ENCODE measurements at regions not wholly inside any gene's neighbourhood (a gene's known extent, or its start where the extent isn't known, plus 50 kb on each side); places are given as distances from the start of the nearest gene placed in this dataset.

DNA sequence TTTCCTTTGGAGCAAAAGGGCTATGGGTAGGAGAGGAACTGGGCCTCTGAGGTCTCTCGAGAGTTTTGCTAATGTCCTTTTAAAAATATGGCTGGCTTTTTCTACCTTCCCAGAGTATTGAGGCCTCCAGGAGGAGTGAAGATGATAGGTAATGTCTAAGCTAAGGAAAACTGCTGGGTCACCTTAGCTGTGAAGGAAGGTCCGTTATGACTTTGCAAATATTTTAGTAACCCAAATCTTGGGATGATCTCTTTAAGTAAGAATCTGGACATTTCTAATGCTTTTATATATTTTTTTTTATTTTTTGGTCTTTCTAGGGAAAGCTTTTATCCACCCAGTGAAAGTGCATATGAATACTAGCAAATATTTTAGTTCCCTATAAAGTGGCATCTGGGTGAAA is 60.9 kb upstream of the SYN3 start:
- Mint-ChIP-seq H3K4me1 (ENCODE audit: low read depth) (no peaks in the 10 kb centered on the region), H3K9me3 (ENCODE audit: low read depth) (peaks cover 2% of the 10 kb centered on the region), H3K4me3 (ENCODE audit: unreplicated experiment) (no peak overlapping the region), H3K27ac (ENCODE audit: unreplicated experiment) (no peak overlapping the region), H3K27me3 (ENCODE audit: low read depth) (peaks cover 2% of the 10 kb centered on the region), H3K36me3 (ENCODE audit: low read depth) (no peaks in the 10 kb centered on the region)
- DNase-seq (ENCODE audit: low spot score) = no peak
- TF ChIP-seq, protein P1, sequence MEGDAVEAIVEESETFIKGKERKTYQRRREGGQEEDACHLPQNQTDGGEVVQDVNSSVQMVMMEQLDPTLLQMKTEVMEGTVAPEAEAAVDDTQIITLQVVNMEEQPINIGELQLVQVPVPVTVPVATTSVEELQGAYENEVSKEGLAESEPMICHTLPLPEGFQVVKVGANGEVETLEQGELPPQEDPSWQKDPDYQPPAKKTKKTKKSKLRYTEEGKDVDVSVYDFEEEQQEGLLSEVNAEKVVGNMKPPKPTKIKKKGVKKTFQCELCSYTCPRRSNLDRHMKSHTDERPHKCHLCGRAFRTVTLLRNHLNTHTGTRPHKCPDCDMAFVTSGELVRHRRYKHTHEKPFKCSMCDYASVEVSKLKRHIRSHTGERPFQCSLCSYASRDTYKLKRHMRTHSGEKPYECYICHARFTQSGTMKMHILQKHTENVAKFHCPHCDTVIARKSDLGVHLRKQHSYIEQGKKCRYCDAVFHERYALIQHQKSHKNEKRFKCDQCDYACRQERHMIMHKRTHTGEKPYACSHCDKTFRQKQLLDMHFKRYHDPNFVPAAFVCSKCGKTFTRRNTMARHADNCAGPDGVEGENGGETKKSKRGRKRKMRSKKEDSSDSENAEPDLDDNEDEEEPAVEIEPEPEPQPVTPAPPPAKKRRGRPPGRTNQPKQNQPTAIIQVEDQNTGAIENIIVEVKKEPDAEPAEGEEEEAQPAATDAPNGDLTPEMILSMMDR (IDR thresholded peaks at IDR 0.05) = no peak

DNA sequence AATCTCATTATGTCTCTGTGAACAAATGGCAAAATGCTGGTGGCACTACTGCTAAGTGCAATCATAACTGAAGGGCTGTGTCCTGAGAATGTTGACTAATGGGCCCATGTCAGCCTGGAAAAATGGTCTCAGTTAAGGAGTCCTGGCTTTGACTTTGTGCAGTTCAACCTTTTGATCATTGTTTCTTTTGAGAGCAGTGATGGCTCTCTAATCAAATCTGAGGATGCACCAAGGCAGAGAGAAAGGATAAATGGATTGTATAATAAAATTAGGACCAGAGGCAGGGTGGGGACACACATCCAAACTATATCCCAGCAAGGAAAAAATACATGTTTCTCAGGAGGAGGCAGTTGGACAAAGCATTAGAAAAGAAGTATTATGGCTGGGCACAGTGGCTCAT is 59.6 kb upstream of the SYN3 start:
- H3K4me1 Mint-ChIP-seq (ENCODE audit: low read depth) = no peaks in the 10 kb centered on the region
- H3K4me3 Mint-ChIP-seq (ENCODE audit: unreplicated experiment) = no peak overlapping the region
- H3K9me3 Mint-ChIP-seq (ENCODE audit: low read depth) = peaks cover 2% of the 10 kb centered on the region
- no peak overlapping the region for H3K27ac Mint-ChIP-seq (ENCODE audit: unreplicated experiment)
- H3K36me3 Mint-ChIP-seq (ENCODE audit: low read depth) = no peaks in the 10 kb centered on the region
- peaks cover 2% of the 10 kb centered on the region for H3K27me3 Mint-ChIP-seq (ENCODE audit: low read depth)
- TF ChIP-seq, protein P1 (IDR thresholded peaks at IDR 0.05) = no peak
- DNase-seq (ENCODE audit: low spot score) = no peak

GRCh38 chr22:33116841-33117547 is 58.8 kb upstream of the SYN3 start:
- H3K4me1 Mint-ChIP-seq (ENCODE audit: low read depth) = no peaks in the 10 kb centered on the region
- H3K27ac Mint-ChIP-seq (ENCODE audit: unreplicated experiment) = no peak overlapping the region
- peaks cover 2% of the 10 kb centered on the region for H3K9me3 Mint-ChIP-seq (ENCODE audit: low read depth)

GRCh38 chr22:33114565-33114964 is 56.4 kb upstream of the SYN3 start:
- Mint-ChIP-seq H3K27ac (ENCODE audit: unreplicated experiment) (no peak overlapping the region), H3K4me1 (ENCODE audit: low read depth) (no peaks in the 10 kb centered on the region), H3K27me3 (ENCODE audit: low read depth) (peaks cover 2% of the 10 kb centered on the region), H3K9me3 (ENCODE audit: low read depth) (peaks cover 2% of the 10 kb centered on the region), H3K4me3 (ENCODE audit: unreplicated experiment) (no peak overlapping the region), H3K36me3 (ENCODE audit: low read depth) (no peaks in the 10 kb centered on the region)
- no peak for DNase-seq (ENCODE audit: low spot score)
- TF ChIP-seq, protein P1 (IDR thresholded peaks at IDR 0.05) = no peak

More at GRCh38 chr22:33116841-33117547, 58.8 kb upstream of the SYN3 start:
- TF ChIP-seq, protein P1 (IDR thresholded peaks at IDR 0.05) = no peak
- Mint-ChIP-seq H3K36me3 (ENCODE audit: low read depth) (no peaks in the 10 kb centered on the region), H3K27me3 (ENCODE audit: low read depth) (peaks cover 2% of the 10 kb centered on the region), H3K4me3 (ENCODE audit: unreplicated experiment) (no peak overlapping the region)
- DNase-seq (ENCODE audit: low spot score) = no peak

- Mint-ChIP-seq H3K36me3 (ENCODE audit: low read depth) (no peaks in the 10 kb centered on the region), H3K4me1 (ENCODE audit: low read depth) (no peaks in the 10 kb centered on the region)
- DNase-seq (ENCODE audit: low spot score) = no peak
Measured at GRCh38 chr22:33112580-33112979, 54.4 kb upstream of the SYN3 start.

More at GRCh38 chr22:33112580-33112979, 54.4 kb upstream of the SYN3 start:
- Mint-ChIP-seq H3K27ac (ENCODE audit: unreplicated experiment) (no peak overlapping the region), H3K9me3 (ENCODE audit: low read depth) (peaks cover 2% of the 10 kb centered on the region), H3K27me3 (ENCODE audit: low read depth) (peaks cover 6% of the 10 kb centered on the region), H3K4me3 (ENCODE audit: unreplicated experiment) (no peak overlapping the region)
- TF ChIP-seq, protein P1 (IDR thresholded peaks at IDR 0.05) = no peak
